Prostate gland (tissue), 2 donors: ENCODE measurements at regions not wholly inside any gene's neighbourhood (a gene's known extent, or its start where the extent isn't known, plus 50 kb on each side); places are given as distances from the start of the nearest gene placed in this dataset.

Experiments
- DNase-seq: peaks from one replicate; pipeline ENCODE4 v3.0.0-alpha.2; 2019; ENCODE audit warnings: low spot score
- H3K27ac ChIP-seq, 2 donors: fragments of 200-600 bp; sonication (generic); 2 replicates each; pipeline ENCODE4 v1.5.1; 2017 to 2019
- H3K27me3 ChIP-seq: fragments of 200-600 bp; sonication (generic); replicated peaks from 2 replicates; pipeline ENCODE4 v1.5.1; 2019; ENCODE audit not compliant: insufficient read depth
- H3K36me3 ChIP-seq, 2 donors: fragments of 200-600 bp; sonication (generic); 1 replicate in 1 of 2; 2 replicates in 1 of 2; pipeline versions ENCODE4 v1.5.1 to v1.8.1; 2017 to 2019
- H3K4me1 ChIP-seq: fragments of 200-600 bp; sonication (generic); replicated peaks from 2 replicates; pipeline ENCODE4 v1.5.1; 2019
- H3K4me3 ChIP-seq, 2 donors: fragments of 200-600 bp; sonication (generic); 2 replicates each; pipeline ENCODE4 v1.5.1; 2017 to 2019
- H3K9me3 ChIP-seq: fragments of 200-600 bp; sonication (generic); 2 replicates; pipeline ENCODE4 v1.5.1; 2017
- CTCF ChIP-seq, 4 experiments: fragments of 200-600 bp in 2 of 4; fragments of 450-650 bp in 2 of 4; sonication (generic) in 2 of 4; IDR thresholded peaks; 1 replicate in 3 of 4; 2 replicates in 1 of 4; pipeline ENCODE4 v1.5.1; 2016 to 2019; ENCODE audit warnings: antibody characterized with exemption in 4 of 4, mild to moderate bottlenecking in 2 of 4, moderate library complexity in 2 of 4
- POLR2A ChIP-seq: fragments of 450-650 bp; IDR thresholded peaks from one replicate; pipeline ENCODE4 v1.6.1; 2016; ENCODE audit warnings: antibody characterized with exemption, mild to moderate bottlenecking
- POLR2AphosphoS5 ChIP-seq: sonication (generic); formaldehyde crosslinking; IDR thresholded peaks from one replicate; pipeline ENCODE4 v1.6.1; 2017; ENCODE audit warnings: antibody characterized with exemption
- WGBS: methylation state at CpG from one replicate; pipeline ENCODE4 v1.1.5; 2018; 5-methylcytosine and 5-hydroxymethylcytosine counted together
- intact Hi-C: fragments of 100-400 bp; cut with DNase I; formaldehyde crosslinking; loops from one replicate; pipeline ENCODE4 v1.14.2; 2022

- WGBS = 76% methylated on average over 6 of the region's 6 CpGs
- Histone ChIP-seq H3K27me3 (no peaks in the 10 kb centered on the region), H3K27ac (no peak overlapping the region), H3K9me3 (no peaks in the 10 kb centered on the region), H3K36me3 (no peaks in the 10 kb centered on the region), H3K4me1 (no peaks in the 10 kb centered on the region), H3K4me3 (no peak overlapping the region)
- TF ChIP-seq POLR2AphosphoS5 (no peak), CTCF (IDR thresholded peaks at IDR 0.05) (no peak), POLR2A (no peak)
- intact Hi-C loops = no loop called here
- DNase-seq = no peak
Measured at GRCh38 chr12:68428724-68429501, 96.8 kb upstream of the MDM1 start.

GRCh38 chr12:68429696-68430095 is 97.5 kb upstream of the MDM1 start:
- intact Hi-C loops = no loop called here
- Histone ChIP-seq H3K4me3 (no peak overlapping the region), H3K4me1 (no peaks in the 10 kb centered on the region), H3K36me3 (no peaks in the 10 kb centered on the region), H3K27ac (no peak overlapping the region), H3K27me3 (no peaks in the 10 kb centered on the region), H3K9me3 (no peaks in the 10 kb centered on the region)
- DNase-seq = no peak
- WGBS = 57% methylated on average over 4 of the region's 4 CpGs
- TF ChIP-seq CTCF (IDR thresholded peaks at IDR 0.05) (no peak), POLR2AphosphoS5 (no peak), POLR2A (no peak)

- Histone ChIP-seq H3K9me3 (no peaks in the 10 kb centered on the region), H3K4me3 (no peak overlapping the region), H3K27me3 (no peaks in the 10 kb centered on the region), H3K4me1 (no peaks in the 10 kb centered on the region), H3K27ac (no peak overlapping the region), H3K36me3 (no peaks in the 10 kb centered on the region)
- 72% methylated on average over 6 of the region's 6 CpGs for WGBS
- TF ChIP-seq POLR2A = no peak
- no peak for TF ChIP-seq POLR2AphosphoS5
- no peak for TF ChIP-seq CTCF (IDR thresholded peaks at IDR 0.05)
- intact Hi-C loops = no loop called here
- no peak for DNase-seq
Measured at GRCh38 chr12:68431786-68432185, 99.6 kb upstream of the MDM1 start.

- Histone ChIP-seq H3K27me3 (no peaks in the 10 kb centered on the region), H3K9me3 (no peaks in the 10 kb centered on the region), H3K36me3 (no peaks in the 10 kb centered on the region), H3K4me3 (no peak overlapping the region), H3K4me1 (no peaks in the 10 kb centered on the region), H3K27ac (no peak overlapping the region)
- no peak for DNase-seq
- TF ChIP-seq POLR2AphosphoS5 (no peak), CTCF (IDR thresholded peaks at IDR 0.05) (no peak), POLR2A (no peak)
- intact Hi-C loops = no loop called here
Measured at GRCh38 chr12:68432622-68433021, 100.5 kb upstream of the MDM1 start.
